Adrenal gland (tissue), 9 donors: ENCODE measurements at regions not wholly inside any gene's neighbourhood (a gene's known extent, or its start where the extent isn't known, plus 50 kb on each side); places are given as distances from the start of the nearest gene placed in this dataset.
"Not testable (repeated sequence)": the region's sequence is repeated elsewhere in the genome, so short reads cannot be mapped to it uniquely, and the experiment has no call there.

Experiments
- DNase-seq, 7 donors: peaks; one replicate each; pipeline ENCODE4 v3.0.0-alpha.2; 2019 to 2020
- H3K27ac ChIP-seq, 5 donors: fragments of 200-600 bp; sonication (generic) in 4 of 5; 1 replicate in 3 of 5; 2 replicates in 2 of 5; pipeline versions ENCODE4 v1.5.1 to v1.8.0; 2016 to 2020; ENCODE audit warnings: mild to moderate bottlenecking in 1 of 5
- H3K27me3 ChIP-seq: fragments of 200-600 bp; 2 replicates; pipeline ENCODE4 v1.8.0; 2021
- H3K36me3 ChIP-seq, 2 donors: fragments of 200-600 bp; replicated peaks in 1 of 2; 1 replicate in 1 of 2; 2 replicates in 1 of 2; pipeline versions ENCODE4 v1.5.1 to v1.8.0; 2018 to 2022
- H3K4me1 ChIP-seq, 2 donors: fragments of 200-600 bp; replicated peaks in 1 of 2; 1 replicate in 1 of 2; 2 replicates in 1 of 2; pipeline versions ENCODE4 v1.5.1 to v1.8.0; 2018 to 2021
- H3K4me3 ChIP-seq, 4 donors: fragments of 200-600 bp; sonication (generic) in 3 of 4; one replicate each; pipeline ENCODE4 v1.5.1; 2016 to 2018
- H3K9me3 ChIP-seq, 3 donors: fragments of 200-600 bp; sonication (generic) in 1 of 3; replicated peaks in 1 of 3; 1 replicate in 2 of 3; 2 replicates in 1 of 3; pipeline versions ENCODE4 v1.5.1 to v1.8.0; 2016 to 2021
- POLR2A ChIP-seq, 2 donors: fragments of 450-650 bp; IDR thresholded peaks; one replicate each; pipeline ENCODE4 v1.6.1; 2017; ENCODE audit warnings: antibody characterized with exemption in 2 of 2, mild to moderate bottlenecking in 2 of 2, moderate library complexity in 1 of 2
- WGBS, 4 donors: extraction: QIAGEN DNeasy Blood & Tissue Kit in 2 of 4; methylation state at CpG; one replicate each; pipeline versions ENCODE4 v1.1.5 to v1.1.7; 2013 to 2017; 5-methylcytosine and 5-hydroxymethylcytosine counted together
- intact Hi-C, 2 donors: fragments of 100-400 bp; cut with DNase I; formaldehyde crosslinking; loops; one replicate each; pipeline versions ENCODE4 v1.14.1 to v1.15.0; 2022 to 2023
- TF ChIP-seq, protein P1 (sequence below), 6 experiments: fragments of 450-650 bp in 4 of 6; fragments of 200-600 bp in 2 of 6; sonication (generic) in 1 of 6; IDR thresholded peaks; 1 replicate in 5 of 6; 2 replicates in 1 of 6; pipeline versions ENCODE4 v1.5.1 to v1.8.0; 2016 to 2021; ENCODE audit warnings: antibody characterized with exemption in 6 of 6, mild to moderate bottlenecking in 2 of 6, moderate library complexity in 1 of 6
- donor health status: healthy with polysubstance abuse.
- donor health status: Bipolar disorder and iron deficiency.
- donor health status: DM: yes; HTN: yes; CAD: no.
- donor health status: DM: no; HTN: no; CAD: no.
- donor health status: DM: no; HTN: no; CAD: no.

DNA sequence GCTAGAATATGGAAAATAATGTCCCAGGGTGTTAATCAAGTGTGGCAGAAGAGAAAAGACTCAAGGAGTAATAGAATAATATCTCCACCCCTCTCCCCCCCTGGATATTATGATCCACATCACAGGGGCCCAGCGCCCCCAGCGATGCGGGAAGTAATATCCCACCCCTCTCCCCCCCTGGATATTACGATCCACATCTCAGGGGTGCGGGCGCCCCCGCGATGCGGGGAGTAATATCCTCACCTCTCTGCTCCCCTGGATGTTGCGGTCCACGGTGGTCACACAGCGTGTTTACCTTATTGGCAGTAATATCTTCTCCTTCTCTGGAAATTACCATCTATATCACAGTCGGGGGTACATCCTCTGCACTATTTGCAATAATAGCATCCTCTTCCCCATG is 97.1 kb upstream of the OSBPL11 start:
- TF ChIP-seq POLR2A (IDR thresholded peaks at IDR 0.05), result no peak
- TF ChIP-seq, protein P1, sequence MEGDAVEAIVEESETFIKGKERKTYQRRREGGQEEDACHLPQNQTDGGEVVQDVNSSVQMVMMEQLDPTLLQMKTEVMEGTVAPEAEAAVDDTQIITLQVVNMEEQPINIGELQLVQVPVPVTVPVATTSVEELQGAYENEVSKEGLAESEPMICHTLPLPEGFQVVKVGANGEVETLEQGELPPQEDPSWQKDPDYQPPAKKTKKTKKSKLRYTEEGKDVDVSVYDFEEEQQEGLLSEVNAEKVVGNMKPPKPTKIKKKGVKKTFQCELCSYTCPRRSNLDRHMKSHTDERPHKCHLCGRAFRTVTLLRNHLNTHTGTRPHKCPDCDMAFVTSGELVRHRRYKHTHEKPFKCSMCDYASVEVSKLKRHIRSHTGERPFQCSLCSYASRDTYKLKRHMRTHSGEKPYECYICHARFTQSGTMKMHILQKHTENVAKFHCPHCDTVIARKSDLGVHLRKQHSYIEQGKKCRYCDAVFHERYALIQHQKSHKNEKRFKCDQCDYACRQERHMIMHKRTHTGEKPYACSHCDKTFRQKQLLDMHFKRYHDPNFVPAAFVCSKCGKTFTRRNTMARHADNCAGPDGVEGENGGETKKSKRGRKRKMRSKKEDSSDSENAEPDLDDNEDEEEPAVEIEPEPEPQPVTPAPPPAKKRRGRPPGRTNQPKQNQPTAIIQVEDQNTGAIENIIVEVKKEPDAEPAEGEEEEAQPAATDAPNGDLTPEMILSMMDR (IDR thresholded peaks at IDR 0.05), result no peak
- intact Hi-C loops, result no loop called here
- no peaks in the 10 kb centered on the region for H3K9me3 ChIP-seq
- H3K36me3 ChIP-seq, result no peaks in the 10 kb centered on the region
- H3K4me3 ChIP-seq, result no peak overlapping the region
- WGBS, 4 donors, result 85 to 92% (median 89%) methylated on average over 13 of the region's 13 CpGs
- DNase-seq, result no peak
- H3K27ac ChIP-seq, result no peak overlapping the region
- no peaks in the 10 kb centered on the region for H3K4me1 ChIP-seq
- no peaks in the 10 kb centered on the region for H3K27me3 ChIP-seq

DNA sequence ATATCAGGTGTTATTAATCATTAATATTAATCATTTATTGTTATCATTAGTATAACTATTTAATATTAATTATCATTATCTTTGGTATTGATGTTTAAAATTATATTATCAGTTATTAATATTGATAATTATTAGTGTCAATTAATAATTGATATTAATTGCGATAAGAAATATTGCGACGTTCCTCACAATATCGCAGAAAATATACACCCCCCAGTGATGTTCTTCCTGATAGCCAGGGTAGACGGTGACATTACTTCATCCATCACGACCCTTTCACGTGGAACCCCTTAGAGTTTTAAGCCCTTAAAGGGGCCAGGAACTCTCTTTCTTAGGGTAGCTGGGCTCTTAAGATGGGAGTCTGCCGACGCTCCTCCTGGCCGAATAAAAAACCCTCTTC is 98.6 kb upstream of the OSBPL11 start:
- WGBS, 4 donors, result 92 to 95% (median 94%) methylated on average over 10 of the region's 10 CpGs
- intact Hi-C loops, result no loop called here
- DNase-seq, result no peak
- TF ChIP-seq POLR2A (IDR thresholded peaks at IDR 0.05), result no peak
- TF ChIP-seq, protein P1 (IDR thresholded peaks at IDR 0.05), result no peak
- Histone ChIP-seq H3K36me3 (no peaks in the 10 kb centered on the region), H3K27me3 (no peaks in the 10 kb centered on the region), H3K4me3 (no peak overlapping the region), H3K4me1 (no peaks in the 10 kb centered on the region), H3K9me3 (no peaks in the 10 kb centered on the region), H3K27ac (no peak overlapping the region)

GRCh38 chr3:125694761-125695294 is 99.5 kb upstream of the OSBPL11 start:
- intact Hi-C loops, result no loop called here
- H3K27me3 ChIP-seq, result no peaks in the 10 kb centered on the region
- DNase-seq, result no peak
- no peaks in the 10 kb centered on the region for H3K4me1 ChIP-seq
- H3K27ac ChIP-seq, result no peak overlapping the region
- H3K4me3 ChIP-seq, result no peak overlapping the region
- 81 to 91% (median 87%) methylated on average over 14 of the region's 14 CpGs for WGBS, 4 donors
- no peaks in the 10 kb centered on the region for H3K36me3 ChIP-seq
- TF ChIP-seq POLR2A (IDR thresholded peaks at IDR 0.05), result no peak
- H3K9me3 ChIP-seq, result no peaks in the 10 kb centered on the region

GRCh38 chr3:125695688-125696087 is 100.4 kb upstream of the OSBPL11 start:
- 92 to 95% (median 94%) methylated on average over 5 to 6 of the region's 6 CpGs for WGBS, 4 donors
- Histone ChIP-seq H3K27me3 (no peaks in the 10 kb centered on the region), H3K4me1 (no peaks in the 10 kb centered on the region), H3K9me3 (no peaks in the 10 kb centered on the region), H3K4me3 (no peak overlapping the region), H3K36me3 (no peaks in the 10 kb centered on the region), H3K27ac (no peak overlapping the region)
- intact Hi-C loops, result no loop called here
- DNase-seq, result no peak
- TF ChIP-seq, protein P1 (IDR thresholded peaks at IDR 0.05), result no peak
- TF ChIP-seq POLR2A (IDR thresholded peaks at IDR 0.05), result no peak

DNA sequence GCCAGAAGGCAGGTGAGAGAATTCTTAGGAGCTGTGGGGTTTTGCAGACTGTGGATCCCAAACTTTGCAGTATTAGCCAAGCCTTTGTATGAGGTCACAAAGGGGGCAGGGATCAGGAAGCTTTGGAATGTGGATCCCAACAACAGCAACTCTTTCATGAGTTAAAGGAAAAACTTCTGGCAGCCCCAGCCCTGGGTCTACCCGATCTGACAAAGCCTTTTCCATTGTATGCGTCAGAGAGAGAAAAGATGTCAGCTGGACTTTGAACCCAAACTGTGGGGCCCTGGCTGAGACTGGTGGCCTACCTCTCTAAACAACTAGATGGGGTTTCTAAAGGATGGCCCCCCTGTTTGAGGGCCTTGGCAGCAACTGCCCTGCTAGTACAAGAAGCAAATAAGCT is 101.8 kb upstream of the OSBPL11 start:
- H3K27me3 ChIP-seq, intact Hi-C loops, H3K4me3 ChIP-seq, H3K9me3 ChIP-seq, DNase-seq, H3K4me1 ChIP-seq, H3K36me3 ChIP-seq, H3K27ac ChIP-seq: not testable (repeated sequence)
- 60 to 90% (median 77%) methylated on average over 2 of the region's 2 CpGs for WGBS, 4 donors

- not testable (repeated sequence) for H3K36me3 ChIP-seq
Observed at GRCh38 chr3:125697979-125698640, 102.8 kb upstream of the OSBPL11 start.

More at GRCh38 chr3:125697979-125698640, 102.8 kb upstream of the OSBPL11 start:
- H3K9me3 ChIP-seq, H3K4me3 ChIP-seq, H3K4me1 ChIP-seq, intact Hi-C loops, DNase-seq, H3K27ac ChIP-seq, H3K27me3 ChIP-seq: not testable (repeated sequence)
- 87 to 94% (median 91%) methylated on average over 13 of the region's 13 CpGs for WGBS, 4 donors
